ENCODE measurements at regions not wholly inside any gene's neighbourhood (a gene's known extent, or its start where the extent isn't known, plus 50 kb on each side); places are given as distances from the start of the nearest gene placed in this dataset.

GRCh38 chr10:4456776-4457175 lies 369.2 kb upstream of the AKR1E2 start:
- no peak overlapping the region for H3K4me2 ChIP-seq (replicated peaks; ENCODE audit: low read depth, low read length, poor library complexity, severe bottlenecking)
- no peak for DNase-seq
- Mint-ChIP-seq H3K4me1 (no peaks in the 10 kb centered on the region), H3K4me3 (no peak overlapping the region), H3K27ac (no peak overlapping the region), H3K27me3 (peaks cover 6% of the 10 kb centered on the region), H3K9me3 (ENCODE audit: insufficient read depth) (no peaks in the 10 kb centered on the region)
- H3K4me1 ChIP-seq (ENCODE audit: control insufficient read depth in 2 of 2, insufficient read depth in 2 of 2, low read length in 2 of 2): no peaks in the 10 kb centered on the region
- ChIA-PET CTCF (interaction anchor here (1.0 kb wide), 1 partner anchor 11 kb away, joined by 3 read pairs; no protein-coding TSS in a partner anchor), POLR2A (no interaction called here)
- H3K9me3 ChIP-seq (ENCODE audit: control extremely low read depth in 1 of 3, control insufficient read depth in 2 of 3, insufficient read depth in 1 of 3, low read length in 2 of 3): no peaks in the 10 kb centered on the region
- WGBS (ENCODE audit: insufficient coverage): no CpG with 5 or more reads among the region's 1 CpG
- intact Hi-C loops (cut with micrococcal nuclease): no loop called here
- H4K20me1 ChIP-seq (ENCODE audit: control insufficient read depth, insufficient read depth, low read length, poor library complexity, severe bottlenecking): no peaks in the 10 kb centered on the region
- no peaks in the 10 kb centered on the region for H3K27me3 ChIP-seq (replicated peaks in 1 of 4; ENCODE audit: control extremely low read depth in 1 of 4, control insufficient read depth in 3 of 4, insufficient read depth in 4 of 4, low read length in 3 of 4)
- no peak overlapping the region for H3K27ac ChIP-seq (ENCODE audit: low read length in 2 of 2)
- TF ChIP-seq, protein P1, sequence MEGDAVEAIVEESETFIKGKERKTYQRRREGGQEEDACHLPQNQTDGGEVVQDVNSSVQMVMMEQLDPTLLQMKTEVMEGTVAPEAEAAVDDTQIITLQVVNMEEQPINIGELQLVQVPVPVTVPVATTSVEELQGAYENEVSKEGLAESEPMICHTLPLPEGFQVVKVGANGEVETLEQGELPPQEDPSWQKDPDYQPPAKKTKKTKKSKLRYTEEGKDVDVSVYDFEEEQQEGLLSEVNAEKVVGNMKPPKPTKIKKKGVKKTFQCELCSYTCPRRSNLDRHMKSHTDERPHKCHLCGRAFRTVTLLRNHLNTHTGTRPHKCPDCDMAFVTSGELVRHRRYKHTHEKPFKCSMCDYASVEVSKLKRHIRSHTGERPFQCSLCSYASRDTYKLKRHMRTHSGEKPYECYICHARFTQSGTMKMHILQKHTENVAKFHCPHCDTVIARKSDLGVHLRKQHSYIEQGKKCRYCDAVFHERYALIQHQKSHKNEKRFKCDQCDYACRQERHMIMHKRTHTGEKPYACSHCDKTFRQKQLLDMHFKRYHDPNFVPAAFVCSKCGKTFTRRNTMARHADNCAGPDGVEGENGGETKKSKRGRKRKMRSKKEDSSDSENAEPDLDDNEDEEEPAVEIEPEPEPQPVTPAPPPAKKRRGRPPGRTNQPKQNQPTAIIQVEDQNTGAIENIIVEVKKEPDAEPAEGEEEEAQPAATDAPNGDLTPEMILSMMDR (IDR thresholded peaks at IDR 0.05): no peak
- no peak for TF ChIP-seq EZH2 (IDR thresholded peaks at IDR 0.05; ENCODE audit: borderline replicate concordance, insufficient read depth, low read depth, low read length, poor library complexity, severe bottlenecking)
- H3K9ac ChIP-seq (ENCODE audit: low read length): no peak overlapping the region
- no peaks in the 10 kb centered on the region for H3K79me2 ChIP-seq (ENCODE audit: control insufficient read depth, insufficient read depth, low read length)
- no peak for ATAC-seq (ENCODE audit: low read depth)
- no peak overlapping the region for H2AFZ ChIP-seq (ENCODE audit: insufficient read depth, low read depth, low read length, poor library complexity, severe bottlenecking)
- no peaks in the 10 kb centered on the region for H3K36me3 ChIP-seq (replicated peaks in 1 of 2; ENCODE audit: control extremely low read depth in 1 of 2, control insufficient read depth in 1 of 2, extremely low read depth in 1 of 2, insufficient read depth in 2 of 2, low read length in 1 of 2)
- H3K4me3 ChIP-seq (ENCODE audit: control extremely low read depth in 1 of 5, extremely low read depth in 1 of 5, insufficient read depth in 1 of 5, low read depth in 2 of 5, low read length in 4 of 5): no peak overlapping the region

DNA sequence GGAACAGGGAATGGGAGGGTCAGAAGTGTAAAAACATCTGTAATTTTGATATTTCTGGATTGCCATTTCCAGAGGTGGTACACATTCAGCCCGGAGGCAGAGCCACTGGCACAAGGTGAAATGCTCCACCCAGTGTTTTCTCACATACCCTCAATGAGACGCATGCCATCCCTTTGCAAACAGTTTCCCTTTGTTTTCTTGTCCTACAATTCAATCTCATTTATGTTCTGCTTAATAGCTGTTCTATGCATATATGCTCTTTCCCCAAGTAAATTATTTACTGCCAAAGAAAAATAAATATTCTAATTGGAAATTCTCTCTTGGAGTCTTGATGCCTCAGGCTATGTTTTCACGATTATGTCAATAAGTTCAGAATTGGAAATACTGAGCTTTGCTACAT lies 369.7 kb upstream of the AKR1E2 start:
- H3K4me3 Mint-ChIP-seq: no peak overlapping the region

More for the DNA sequence above, 369.7 kb upstream of the AKR1E2 start:
- H3K79me2 ChIP-seq (ENCODE audit: control insufficient read depth, insufficient read depth, low read length): no peaks in the 10 kb centered on the region
- no peaks in the 10 kb centered on the region for H3K4me1 ChIP-seq (ENCODE audit: control insufficient read depth in 2 of 2, insufficient read depth in 2 of 2, low read length in 2 of 2)
- no peak overlapping the region for H3K9ac ChIP-seq (ENCODE audit: low read length)
- no peaks in the 10 kb centered on the region for H3K27me3 ChIP-seq (replicated peaks in 1 of 4; ENCODE audit: control extremely low read depth in 1 of 4, control insufficient read depth in 3 of 4, insufficient read depth in 4 of 4, low read length in 3 of 4)
- no peaks in the 10 kb centered on the region for H4K20me1 ChIP-seq (ENCODE audit: control insufficient read depth, insufficient read depth, low read length, poor library complexity, severe bottlenecking)
- no peaks in the 10 kb centered on the region for H3K36me3 ChIP-seq (replicated peaks in 1 of 2; ENCODE audit: control extremely low read depth in 1 of 2, control insufficient read depth in 1 of 2, extremely low read depth in 1 of 2, insufficient read depth in 2 of 2, low read length in 1 of 2)
- no peaks in the 10 kb centered on the region for H3K9me3 ChIP-seq (ENCODE audit: control extremely low read depth in 1 of 3, control insufficient read depth in 2 of 3, insufficient read depth in 1 of 3, low read length in 2 of 3)
- TF ChIP-seq EZH2 (IDR thresholded peaks at IDR 0.05; ENCODE audit: borderline replicate concordance, insufficient read depth, low read depth, low read length, poor library complexity, severe bottlenecking): no peak
- TF ChIP-seq, protein P1 (IDR thresholded peaks at IDR 0.05): no peak
- DNase-seq: no peak
- Mint-ChIP-seq H3K27me3 (peaks cover 6% of the 10 kb centered on the region), H3K4me1 (peaks cover 2% of the 10 kb centered on the region), H3K27ac (no peak overlapping the region), H3K9me3 (ENCODE audit: insufficient read depth) (no peaks in the 10 kb centered on the region)
- 100% methylated on average over 3 of the region's 3 CpGs for WGBS (ENCODE audit: insufficient coverage)
- intact Hi-C loops (cut with micrococcal nuclease): no loop called here
- ATAC-seq (ENCODE audit: low read depth): no peak
- no peak overlapping the region for H3K27ac ChIP-seq (ENCODE audit: low read length in 2 of 2)
- no peak overlapping the region for H3K4me3 ChIP-seq (ENCODE audit: control extremely low read depth in 1 of 5, extremely low read depth in 1 of 5, insufficient read depth in 1 of 5, low read depth in 2 of 5, low read length in 4 of 5)
- ChIA-PET POLR2A (no interaction called here), CTCF (interaction anchor here (1.0 kb wide), 1 partner anchor 11 kb away, joined by 3 read pairs; no protein-coding TSS in a partner anchor)
- no peak overlapping the region for H3K4me2 ChIP-seq (replicated peaks; ENCODE audit: low read depth, low read length, poor library complexity, severe bottlenecking)
- H2AFZ ChIP-seq (ENCODE audit: insufficient read depth, low read depth, low read length, poor library complexity, severe bottlenecking): no peak overlapping the region

All from B cell (primary cell).